Suppressor macrophage (primary cell): ENCODE measurements at regions not wholly inside any gene's neighbourhood (a gene's known extent, or its start where the extent isn't known, plus 50 kb on each side); places are given as distances from the start of the nearest gene placed in this dataset.

ENCODE experiments used
- DNase-seq, 4 experiments: peaks; one replicate each; pipeline ENCODE4 v3.0.0-alpha.2; 2020 to 2022

DNA sequence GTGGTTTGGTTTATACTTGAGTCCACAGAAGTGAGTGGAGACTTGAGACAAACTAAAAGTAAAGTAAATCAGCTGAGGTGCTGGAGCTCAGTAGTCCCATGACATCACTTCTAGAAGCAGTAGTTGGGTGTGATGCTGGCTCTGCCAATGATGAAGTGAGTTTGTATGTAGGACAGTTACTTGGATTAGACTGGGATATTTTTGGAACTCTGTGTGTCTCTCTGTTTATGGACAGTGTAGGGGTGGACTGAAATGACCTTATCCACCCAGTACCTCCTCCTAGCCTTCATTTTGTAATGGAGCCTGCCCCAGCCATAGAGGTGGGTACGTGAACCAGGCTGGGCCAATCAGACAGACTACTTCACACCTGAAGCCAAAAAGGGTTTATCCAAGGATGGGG lies 52.2 kb downstream of the POLR1D start:
- no peak for DNase-seq

DNA sequence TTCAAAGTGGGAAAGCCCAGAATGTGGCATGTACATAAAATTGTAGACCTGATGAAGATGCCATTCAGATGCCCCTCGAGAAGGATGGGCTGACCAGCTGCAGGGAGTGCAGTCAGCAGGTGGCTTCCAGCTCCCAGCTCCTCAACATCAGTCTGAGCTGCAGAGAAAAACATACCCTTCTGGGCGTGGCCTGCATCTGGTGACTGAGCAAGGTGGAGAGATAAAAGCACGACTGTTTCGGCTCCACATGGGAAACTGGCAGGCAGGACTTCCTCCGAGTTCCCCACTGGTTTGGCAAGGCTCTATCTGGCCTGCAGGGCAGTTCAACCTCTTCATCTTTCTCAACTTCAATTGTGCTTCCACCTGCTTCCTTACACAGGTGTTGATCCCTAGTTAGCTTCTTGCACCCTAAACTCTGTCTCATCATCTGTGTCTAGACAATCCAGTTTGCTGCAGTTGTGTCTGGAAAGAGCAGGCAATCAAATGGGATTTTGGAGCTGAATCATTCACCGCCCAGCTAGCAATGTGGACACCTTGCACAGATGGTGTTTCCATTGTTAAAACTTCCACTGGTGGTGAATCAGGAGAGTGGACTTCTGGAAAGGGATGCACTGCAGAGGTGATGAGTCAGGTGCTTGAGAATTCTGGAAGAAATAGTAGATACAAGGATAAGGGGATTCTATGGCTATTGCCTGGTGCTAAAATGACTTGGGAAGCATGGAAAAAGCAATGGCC lies 56.8 kb downstream of the POLR1D start:
- no peak for DNase-seq

DNA sequence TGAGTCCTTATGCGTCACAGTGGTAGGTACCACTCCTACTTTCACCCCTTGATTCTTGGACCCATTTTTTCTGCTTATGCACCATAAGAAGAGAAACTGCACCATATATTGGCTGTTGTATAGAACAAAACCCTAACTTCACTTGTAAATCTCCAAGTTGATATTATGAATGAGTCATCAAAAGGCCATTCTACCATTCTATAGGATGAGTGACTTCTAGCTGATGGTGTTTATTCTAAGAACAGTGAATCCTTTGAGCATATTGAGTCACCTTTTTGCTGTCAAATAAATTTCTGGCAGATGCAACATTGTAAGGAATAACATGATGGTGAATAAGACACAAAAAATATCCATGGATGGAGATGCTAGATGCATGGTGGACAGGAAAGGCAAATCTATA lies 57.7 kb downstream of the POLR1D start:
- DNase-seq, result no peak

GRCh38 chr13:27679896-27680295 lies 58.2 kb downstream of the POLR1D start:
- peak in 2 of 4 experiments; percentile 26 to 34 for DNase-seq

DNA sequence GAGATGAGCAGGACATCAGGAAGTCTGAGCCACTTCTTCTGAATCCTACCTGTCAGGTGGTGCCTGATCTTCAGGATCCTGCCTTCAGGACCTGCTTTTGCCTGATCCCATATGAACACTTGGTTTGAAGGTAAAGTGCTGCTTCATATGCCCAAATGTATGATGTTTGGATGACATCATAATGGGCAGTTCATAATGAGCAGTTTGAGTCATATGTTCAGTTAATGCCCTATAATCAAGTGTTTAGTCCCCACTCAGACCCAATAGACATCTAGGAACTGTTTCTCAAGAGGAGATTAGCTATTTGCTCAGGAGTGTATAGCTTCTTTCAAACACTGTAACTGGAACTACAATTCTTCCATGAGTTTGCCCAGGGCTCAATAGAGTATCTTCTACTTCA lies 58.8 kb downstream of the POLR1D start:
- DNase-seq, result no peak

GRCh38 chr13:27691207-27691606 lies 69.5 kb downstream of the POLR1D start:
- DNase-seq, result no peak

DNA sequence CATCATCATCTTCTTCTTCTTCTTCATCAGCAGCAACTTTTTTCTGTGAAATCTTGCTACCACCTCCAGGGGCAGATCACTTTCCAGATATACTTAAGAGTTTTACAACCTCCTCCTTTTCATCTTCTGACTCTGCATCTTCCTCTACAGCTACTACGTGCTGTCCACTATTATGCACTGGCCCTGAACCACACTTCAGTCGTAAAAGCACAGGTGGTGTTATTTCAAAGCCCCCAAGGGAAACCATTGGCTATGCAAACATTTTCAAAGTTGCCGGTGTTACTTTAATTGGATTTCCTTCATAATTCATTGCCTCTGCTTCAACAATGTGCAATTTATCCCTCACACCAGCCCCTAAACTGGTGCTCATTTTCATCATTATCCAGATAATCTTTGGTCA lies 75.0 kb downstream of the POLR1D start:
- no peak for DNase-seq

DNA sequence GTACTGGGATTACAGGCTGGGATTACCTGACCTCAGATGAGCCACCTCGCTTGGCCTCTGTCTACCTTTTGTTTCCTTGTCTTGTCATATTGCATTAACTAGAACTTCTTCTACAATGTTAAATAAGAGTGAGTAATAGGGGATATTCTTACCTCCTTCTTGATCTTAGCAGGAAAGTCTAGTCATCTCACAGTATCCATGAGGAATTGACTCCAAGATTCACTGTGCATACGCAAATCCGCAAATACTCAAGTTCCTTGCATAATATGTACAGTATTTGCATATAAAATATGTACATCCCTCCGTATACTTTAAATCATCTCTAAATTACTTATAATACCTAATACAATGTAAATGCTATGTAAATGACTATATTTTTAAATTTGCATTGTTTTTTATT lies 78.3 kb downstream of the POLR1D start:
- DNase-seq, result no peak

GRCh38 chr13:27704681-27705080 lies 83.0 kb downstream of the POLR1D start:
- no peak for DNase-seq

DNA sequence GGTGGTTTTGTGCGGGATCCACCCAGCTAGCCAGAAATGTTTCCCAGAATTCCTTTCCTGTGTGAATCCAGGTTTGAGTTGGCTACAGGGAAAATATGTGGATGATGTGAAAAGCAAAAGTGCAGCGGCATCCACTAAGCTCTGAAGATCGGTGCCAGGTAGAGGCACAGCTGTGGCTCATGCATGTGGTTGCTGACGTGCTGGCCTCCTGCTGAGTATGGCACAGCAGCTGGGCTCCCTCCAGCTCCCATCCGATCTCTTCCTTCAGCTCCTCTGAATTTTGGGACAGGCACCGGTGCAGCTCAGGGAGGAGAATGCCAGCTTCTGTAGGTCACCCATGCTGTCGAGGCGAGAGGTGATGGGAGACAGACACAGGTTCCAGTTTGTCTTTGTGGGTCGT lies 84.0 kb upstream of the GSX1 start:
- no peak for DNase-seq

GRCh38 chr13:27709779-27710178 lies 82.5 kb upstream of the GSX1 start:
- no peak for DNase-seq

- DNase-seq, result peak; percentile 20 to 61 (median 34)
Observed at GRCh38 chr13:27712421-27712820, 79.9 kb upstream of the GSX1 start.

DNA sequence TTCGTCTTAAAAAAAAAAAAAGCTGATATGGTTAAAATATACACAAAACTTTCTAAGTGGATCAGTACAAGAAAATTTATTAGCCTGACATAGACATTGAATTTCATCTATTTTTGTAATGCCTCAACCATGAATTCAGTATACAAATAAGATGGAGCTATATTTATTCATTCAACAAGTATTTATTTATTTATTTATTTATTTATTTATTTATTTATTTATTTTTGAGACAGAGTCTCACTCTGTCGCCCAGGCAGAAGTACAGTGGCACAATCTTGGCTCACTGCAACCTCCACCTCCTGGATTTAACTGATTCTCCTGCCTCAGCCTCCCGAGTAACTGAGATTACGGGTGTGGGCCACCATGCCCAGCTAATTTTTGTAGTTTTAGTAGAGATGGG lies 78.5 kb upstream of the GSX1 start:
- no peak for DNase-seq

DNA sequence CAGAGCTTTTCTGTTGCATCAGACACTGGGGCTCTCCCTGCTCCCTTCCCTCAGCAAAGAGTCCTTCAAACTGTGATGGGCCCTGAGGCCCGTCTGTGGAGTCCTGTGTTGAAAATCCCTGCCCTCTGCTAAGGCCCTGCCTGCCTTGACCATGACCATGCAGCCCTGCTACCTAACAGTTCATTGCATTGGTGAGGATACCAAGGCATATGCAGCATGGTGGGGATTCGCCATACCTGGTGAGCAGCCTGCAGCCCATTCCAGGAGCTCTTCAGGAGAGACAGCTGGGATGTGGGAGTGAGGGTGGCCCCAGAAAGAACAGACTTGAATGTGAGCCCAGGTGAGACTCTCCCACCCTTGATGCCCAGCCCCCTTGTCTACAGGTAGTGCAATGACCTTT lies 70.6 kb upstream of the GSX1 start:
- no peak for DNase-seq

DNA sequence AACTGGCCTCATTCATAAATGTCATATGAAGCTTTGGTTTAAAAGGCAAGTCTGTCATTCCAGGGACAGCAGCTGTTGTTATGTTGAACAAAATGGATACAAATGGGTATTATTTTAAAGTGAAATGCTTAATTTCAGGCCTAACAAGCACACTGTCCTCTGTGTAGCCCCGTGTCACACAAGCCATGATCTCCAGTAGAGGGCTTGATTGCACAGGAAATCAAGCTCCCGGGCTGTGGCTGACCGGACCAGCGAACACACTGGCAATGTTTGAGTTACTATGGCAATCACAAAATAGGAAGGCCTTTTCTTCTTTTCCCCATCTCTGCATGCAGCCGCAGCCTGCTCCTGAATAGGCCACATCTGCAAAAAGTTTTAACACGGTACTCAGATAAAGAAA lies 64.0 kb upstream of the GSX1 start:
- DNase-seq, result peak in 3 of 4 experiments; percentile 10 to 12 (median 10)

- no peak for DNase-seq
Observed at GRCh38 chr13:27730191-27730590, 62.1 kb upstream of the GSX1 start.
